ENCODE measurements at regions not wholly inside any gene's neighbourhood (a gene's known extent, or its start where the extent isn't known, plus 50 kb on each side); places are given as distances from the start of the nearest gene placed in this dataset.

DNA sequence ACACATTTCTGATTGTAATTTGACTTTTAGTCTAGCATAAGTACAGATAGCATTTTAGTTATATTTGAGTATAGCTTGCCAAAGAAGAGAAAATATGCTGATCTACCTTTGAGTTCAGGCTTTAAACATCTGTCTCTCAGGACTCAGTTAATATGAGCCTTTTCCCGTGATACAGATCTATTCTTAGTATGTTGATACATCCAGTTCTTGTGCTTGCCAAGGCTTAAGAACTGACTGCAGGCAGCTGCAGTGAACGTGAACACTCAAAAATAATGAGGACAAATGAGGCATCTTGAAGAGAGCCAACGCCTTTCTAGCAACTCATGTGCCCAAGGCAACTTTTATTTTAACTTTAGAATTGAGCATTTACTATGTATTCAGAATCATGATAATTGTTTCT, 325.5 kb downstream of the SI start:
- TF ChIP-seq, protein P1, sequence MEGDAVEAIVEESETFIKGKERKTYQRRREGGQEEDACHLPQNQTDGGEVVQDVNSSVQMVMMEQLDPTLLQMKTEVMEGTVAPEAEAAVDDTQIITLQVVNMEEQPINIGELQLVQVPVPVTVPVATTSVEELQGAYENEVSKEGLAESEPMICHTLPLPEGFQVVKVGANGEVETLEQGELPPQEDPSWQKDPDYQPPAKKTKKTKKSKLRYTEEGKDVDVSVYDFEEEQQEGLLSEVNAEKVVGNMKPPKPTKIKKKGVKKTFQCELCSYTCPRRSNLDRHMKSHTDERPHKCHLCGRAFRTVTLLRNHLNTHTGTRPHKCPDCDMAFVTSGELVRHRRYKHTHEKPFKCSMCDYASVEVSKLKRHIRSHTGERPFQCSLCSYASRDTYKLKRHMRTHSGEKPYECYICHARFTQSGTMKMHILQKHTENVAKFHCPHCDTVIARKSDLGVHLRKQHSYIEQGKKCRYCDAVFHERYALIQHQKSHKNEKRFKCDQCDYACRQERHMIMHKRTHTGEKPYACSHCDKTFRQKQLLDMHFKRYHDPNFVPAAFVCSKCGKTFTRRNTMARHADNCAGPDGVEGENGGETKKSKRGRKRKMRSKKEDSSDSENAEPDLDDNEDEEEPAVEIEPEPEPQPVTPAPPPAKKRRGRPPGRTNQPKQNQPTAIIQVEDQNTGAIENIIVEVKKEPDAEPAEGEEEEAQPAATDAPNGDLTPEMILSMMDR (IDR thresholded peaks at IDR 0.05), result no peak
- no peak for TF ChIP-seq POLR2AphosphoS5 (IDR thresholded peaks at IDR 0.05)
